ENCODE measurements at regions not wholly inside any gene's neighbourhood (a gene's known extent, or its start where the extent isn't known, plus 50 kb on each side); places are given as distances from the start of the nearest gene placed in this dataset.

GRCh38 chr9:90420211-90420610, 222.4 kb downstream of the DIRAS2 start:
- H3K27ac Mint-ChIP-seq: no peak overlapping the region
- H3K9me3 Mint-ChIP-seq: no peaks in the 10 kb centered on the region
- peaks cover 10% of the 10 kb centered on the region for H3K27me3 Mint-ChIP-seq

GRCh38 chr9:90420768-90421513, 221.7 kb downstream of the DIRAS2 start:
- no peak overlapping the region for H3K4me3 Mint-ChIP-seq
- no peak overlapping the region for H3K27ac Mint-ChIP-seq
- no peaks in the 10 kb centered on the region for H3K36me3 Mint-ChIP-seq (ENCODE audit: low read depth)
- H3K4me1 Mint-ChIP-seq (ENCODE audit: low read depth): no peaks in the 10 kb centered on the region
- no peaks in the 10 kb centered on the region for H3K9me3 Mint-ChIP-seq
- H3K27me3 Mint-ChIP-seq: peaks cover 12% of the 10 kb centered on the region

More at GRCh38 chr9:90420211-90420610, 222.4 kb downstream of the DIRAS2 start:
- H3K4me1 Mint-ChIP-seq (ENCODE audit: low read depth): no peaks in the 10 kb centered on the region
- no peaks in the 10 kb centered on the region for H3K36me3 Mint-ChIP-seq (ENCODE audit: low read depth)
- no peak overlapping the region for H3K4me3 Mint-ChIP-seq

GRCh38 chr9:90421786-90422185, 220.8 kb downstream of the DIRAS2 start:
- Mint-ChIP-seq H3K27me3 (peaks cover 12% of the 10 kb centered on the region), H3K36me3 (ENCODE audit: low read depth) (no peaks in the 10 kb centered on the region), H3K27ac (no peak overlapping the region), H3K4me1 (ENCODE audit: low read depth) (no peaks in the 10 kb centered on the region), H3K9me3 (no peaks in the 10 kb centered on the region), H3K4me3 (no peak overlapping the region)

GRCh38 chr9:90423661-90424193, 218.9 kb downstream of the DIRAS2 start:
- Mint-ChIP-seq H3K27ac (no peak overlapping the region), H3K4me3 (no peak overlapping the region), H3K36me3 (ENCODE audit: low read depth) (no peaks in the 10 kb centered on the region), H3K4me1 (ENCODE audit: low read depth) (no peaks in the 10 kb centered on the region), H3K27me3 (peaks cover 19% of the 10 kb centered on the region), H3K9me3 (no peaks in the 10 kb centered on the region)

DNA sequence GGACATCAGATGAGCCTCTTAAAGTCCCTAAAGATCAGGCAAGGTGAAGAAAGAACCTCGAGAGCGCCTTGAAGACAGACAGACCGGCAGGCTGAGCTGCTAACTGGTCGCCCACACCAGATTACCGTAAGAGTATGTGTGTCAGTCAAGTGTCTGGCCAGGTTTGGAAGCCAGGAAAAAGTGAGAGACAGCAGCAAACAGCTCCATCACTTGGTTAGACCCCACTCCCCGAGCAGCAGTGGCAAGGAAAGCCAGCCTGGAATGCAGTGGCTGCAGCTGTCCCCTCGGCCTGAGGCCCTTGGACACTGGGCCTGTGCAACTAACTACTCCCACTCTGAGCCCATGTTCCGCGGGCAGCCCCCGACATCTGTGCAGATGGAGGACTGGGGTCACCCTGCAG, 214.1 kb downstream of the DIRAS2 start:
- Mint-ChIP-seq H3K9me3 (no peaks in the 10 kb centered on the region), H3K36me3 (ENCODE audit: low read depth) (no peaks in the 10 kb centered on the region), H3K4me1 (ENCODE audit: low read depth) (no peaks in the 10 kb centered on the region), H3K27me3 (peaks cover 19% of the 10 kb centered on the region), H3K27ac (no peak overlapping the region), H3K4me3 (no peak overlapping the region)

GRCh38 chr9:90432951-90433350, 209.7 kb downstream of the DIRAS2 start:
- H3K27me3 Mint-ChIP-seq: peaks cover 27% of the 10 kb centered on the region
- H3K27ac Mint-ChIP-seq: no peak overlapping the region
- no peaks in the 10 kb centered on the region for H3K36me3 Mint-ChIP-seq (ENCODE audit: low read depth)
- H3K4me1 Mint-ChIP-seq (ENCODE audit: low read depth): no peaks in the 10 kb centered on the region
- no peak overlapping the region for H3K4me3 Mint-ChIP-seq
- H3K9me3 Mint-ChIP-seq: no peaks in the 10 kb centered on the region

- no peak overlapping the region for H3K4me3 Mint-ChIP-seq
- H3K36me3 Mint-ChIP-seq (ENCODE audit: low read depth): no peaks in the 10 kb centered on the region
- peaks cover 4% of the 10 kb centered on the region for H3K9me3 Mint-ChIP-seq
- no peak overlapping the region for H3K27ac Mint-ChIP-seq
- peaks cover 28% of the 10 kb centered on the region for H3K27me3 Mint-ChIP-seq
- H3K4me1 Mint-ChIP-seq (ENCODE audit: low read depth): no peaks in the 10 kb centered on the region
Observed at GRCh38 chr9:90433398-90433941, 209.2 kb downstream of the DIRAS2 start.

DNA sequence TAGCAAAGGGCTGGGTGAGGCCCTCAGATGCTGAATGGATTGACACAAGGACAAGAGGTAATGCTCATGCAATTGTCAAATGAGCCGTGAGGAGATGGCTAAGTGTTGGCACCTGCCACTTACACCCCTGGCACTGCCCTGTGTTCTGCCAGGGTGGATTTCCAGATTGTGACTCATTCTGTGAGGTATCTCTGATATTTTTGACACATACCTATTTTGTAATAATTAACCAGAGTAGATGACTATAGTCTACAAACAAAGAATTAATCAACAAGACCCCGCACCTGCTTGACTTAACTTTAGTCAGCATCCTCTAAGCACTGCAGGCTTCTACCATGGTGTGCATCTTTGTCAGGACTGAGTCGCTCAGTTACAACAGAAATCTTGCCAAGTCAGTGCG, 200.8 kb downstream of the DIRAS2 start:
- Mint-ChIP-seq H3K4me1 (ENCODE audit: low read depth) (no peaks in the 10 kb centered on the region), H3K9me3 (peaks cover 13% of the 10 kb centered on the region), H3K36me3 (ENCODE audit: low read depth) (no peaks in the 10 kb centered on the region), H3K27ac (no peak overlapping the region), H3K4me3 (no peak overlapping the region), H3K27me3 (peaks cover 44% of the 10 kb centered on the region)

- Mint-ChIP-seq H3K27me3 (peaks cover 40% of the 10 kb centered on the region), H3K4me3 (no peak overlapping the region), H3K9me3 (peaks cover 13% of the 10 kb centered on the region), H3K36me3 (ENCODE audit: low read depth) (no peaks in the 10 kb centered on the region), H3K4me1 (ENCODE audit: low read depth) (no peaks in the 10 kb centered on the region), H3K27ac (no peak overlapping the region)
Observed at GRCh38 chr9:90442723-90443122, 199.9 kb downstream of the DIRAS2 start.

GRCh38 chr9:90444609-90445204, 197.9 kb downstream of the DIRAS2 start:
- Mint-ChIP-seq H3K36me3 (ENCODE audit: low read depth) (no peaks in the 10 kb centered on the region), H3K4me1 (ENCODE audit: low read depth) (no peaks in the 10 kb centered on the region), H3K27me3 (peaks cover 25% of the 10 kb centered on the region)

DNA sequence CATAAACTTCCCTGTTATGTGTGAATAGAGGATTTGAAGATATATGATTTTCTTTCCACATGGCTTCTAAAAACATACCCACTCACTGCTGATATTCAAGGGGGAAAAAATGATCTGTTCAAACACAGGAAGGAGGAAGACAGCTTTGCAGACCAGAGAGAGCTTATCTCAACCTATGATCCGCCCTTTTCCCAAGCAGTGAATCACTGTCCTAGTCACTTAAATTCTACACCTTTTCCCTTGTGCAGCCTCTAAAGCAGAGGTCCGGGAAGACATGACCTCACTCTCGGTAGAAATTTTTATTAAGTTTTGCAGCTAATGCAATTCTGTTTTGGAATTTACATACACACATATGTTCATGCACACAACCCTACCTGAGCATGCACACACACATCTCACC, 197.2 kb downstream of the DIRAS2 start:
- no peak overlapping the region for H3K27ac Mint-ChIP-seq
- H3K4me1 Mint-ChIP-seq (ENCODE audit: low read depth): no peaks in the 10 kb centered on the region
- no peaks in the 10 kb centered on the region for H3K9me3 Mint-ChIP-seq
- no peaks in the 10 kb centered on the region for H3K36me3 Mint-ChIP-seq (ENCODE audit: low read depth)
- H3K4me3 Mint-ChIP-seq: no peak overlapping the region
- peaks cover 19% of the 10 kb centered on the region for H3K27me3 Mint-ChIP-seq

More at GRCh38 chr9:90444609-90445204, 197.9 kb downstream of the DIRAS2 start:
- Mint-ChIP-seq H3K9me3 (peaks cover 4% of the 10 kb centered on the region), H3K27ac (no peak overlapping the region), H3K4me3 (no peak overlapping the region)

DNA sequence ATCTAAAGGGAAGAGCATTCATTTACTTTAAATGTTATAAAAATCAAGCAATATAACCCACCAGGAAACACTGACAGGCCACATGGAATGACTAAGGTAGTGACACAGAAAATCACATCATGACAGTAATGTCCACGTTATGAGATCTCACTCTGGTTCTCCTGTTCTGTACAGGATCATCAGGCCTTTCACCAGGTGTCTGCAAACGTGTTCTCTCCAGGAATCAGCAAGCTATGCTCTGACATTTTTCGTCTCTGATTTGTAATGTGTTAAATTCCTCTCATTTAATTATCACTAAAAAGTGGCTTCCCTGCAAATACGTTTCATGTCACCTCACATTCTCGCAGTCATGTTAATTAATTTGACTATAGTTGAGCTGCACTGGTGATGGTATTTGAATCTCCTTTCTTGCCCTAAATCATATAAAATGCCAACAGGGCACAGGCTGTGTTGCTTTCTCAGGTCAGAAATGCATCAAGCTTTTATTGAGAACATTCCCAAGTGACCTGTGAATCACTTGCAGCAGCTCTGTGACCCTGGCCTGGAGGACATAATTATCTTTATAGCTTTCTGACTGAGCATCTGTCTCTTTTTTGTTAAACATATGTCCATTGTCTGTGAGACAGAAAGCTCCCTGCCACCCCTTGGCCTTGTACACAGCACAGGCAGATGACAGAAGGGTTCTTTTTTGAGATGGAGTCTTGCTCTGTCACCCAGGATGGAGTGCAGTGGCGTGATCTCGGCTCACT, 196.2 kb downstream of the DIRAS2 start:
- Mint-ChIP-seq H3K27ac (no peak overlapping the region), H3K27me3 (peaks cover 19% of the 10 kb centered on the region)

DNA sequence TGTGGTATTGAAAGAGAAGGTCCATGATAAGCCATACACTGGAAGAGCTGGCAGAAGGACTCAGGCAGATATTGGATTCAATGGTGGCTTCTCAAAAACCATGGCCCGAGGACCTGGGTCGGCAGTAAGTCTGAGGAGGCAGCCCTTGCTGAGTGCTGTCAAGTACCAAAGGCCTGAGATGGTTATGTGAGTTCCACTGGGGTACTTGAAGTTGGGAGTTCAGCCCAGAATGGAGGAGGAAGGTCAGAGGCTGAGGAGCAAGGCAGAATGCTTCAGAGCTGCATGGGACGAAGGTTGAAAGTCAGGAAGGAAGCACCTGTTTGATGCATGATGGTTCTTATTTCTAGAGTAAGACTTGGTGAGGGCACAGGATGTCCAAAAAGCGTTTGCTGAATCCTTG, 194.9 kb downstream of the DIRAS2 start:
- Mint-ChIP-seq H3K27ac (no peak overlapping the region), H3K9me3 (no peaks in the 10 kb centered on the region), H3K36me3 (ENCODE audit: low read depth) (no peaks in the 10 kb centered on the region), H3K27me3 (peaks cover 12% of the 10 kb centered on the region), H3K4me1 (ENCODE audit: low read depth) (no peaks in the 10 kb centered on the region), H3K4me3 (no peak overlapping the region)

More for the DNA sequence above, 196.2 kb downstream of the DIRAS2 start:
- H3K9me3 Mint-ChIP-seq: no peaks in the 10 kb centered on the region
- no peaks in the 10 kb centered on the region for H3K4me1 Mint-ChIP-seq (ENCODE audit: low read depth)
- no peak overlapping the region for H3K4me3 Mint-ChIP-seq
- H3K36me3 Mint-ChIP-seq (ENCODE audit: low read depth): no peaks in the 10 kb centered on the region

DNA sequence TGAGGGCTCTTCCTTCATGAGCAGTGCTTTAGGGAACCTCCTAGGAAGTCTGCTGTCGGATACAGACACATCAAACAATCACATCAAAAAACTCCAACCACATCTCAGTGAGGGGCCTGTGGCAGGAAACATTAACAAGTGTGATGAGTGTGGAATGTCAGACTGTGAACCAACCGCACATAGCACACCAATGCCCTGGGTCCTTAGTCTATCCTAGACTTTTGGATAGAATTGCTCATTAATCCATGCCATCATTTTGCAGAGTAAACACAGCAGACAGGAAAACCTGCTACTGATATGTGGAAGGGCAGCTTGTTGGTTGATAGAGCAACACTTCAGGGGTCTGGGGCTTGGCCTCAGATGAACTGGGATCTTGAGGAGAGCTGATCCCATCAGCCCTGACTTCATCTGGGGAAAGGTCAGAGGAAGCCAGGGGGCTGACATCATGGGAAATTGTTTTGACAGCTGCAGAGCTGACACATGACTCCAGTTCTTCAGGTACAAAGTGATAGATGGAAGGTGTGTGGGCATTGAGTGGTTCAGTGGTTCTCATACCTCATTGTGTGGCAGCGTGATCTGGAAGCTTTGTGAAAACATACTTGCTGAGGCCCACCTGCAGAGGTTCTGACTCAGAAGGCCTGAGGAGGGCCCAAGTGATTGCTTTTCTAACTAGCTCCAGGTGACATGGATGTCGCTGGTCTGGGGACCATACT, 193.3 kb downstream of the DIRAS2 start:
- Mint-ChIP-seq H3K27ac (no peak overlapping the region), H3K36me3 (ENCODE audit: low read depth) (no peaks in the 10 kb centered on the region), H3K4me1 (ENCODE audit: low read depth) (no peaks in the 10 kb centered on the region), H3K4me3 (no peak overlapping the region), H3K9me3 (peaks cover 2% of the 10 kb centered on the region), H3K27me3 (peaks cover 8% of the 10 kb centered on the region)

Measured in stimulated activated naive CD8-positive, alpha-beta T cell treated with anti-CD3 and anti-CD28 coated beads, Interleukin-15, Interleukin-2, amounts not matched to agents 100 ng/mL and 50 ng/mL, for 24 hours (primary cell).